Immature natural killer cell (primary cell): ENCODE measurements at regions not wholly inside any gene's neighbourhood (a gene's known extent, or its start where the extent isn't known, plus 50 kb on each side); places are given as distances from the start of the nearest gene placed in this dataset.

Experiments
- DNase-seq, 3 donors: peaks; one replicate each; pipeline ENCODE4 v3.0.0; 2022; ENCODE audit warnings: mixed read lengths in 1 of 3
- H3K27ac Mint-ChIP-seq, 6 donors: one replicate each; pipeline ENCODE4 v1.8.0; 2020; ENCODE audit warnings: mixed read lengths in 6 of 6, mild to moderate bottlenecking in 5 of 6, inconsistent platforms in 4 of 6, moderate library complexity in 3 of 6
- H3K27me3 Mint-ChIP-seq, 3 donors: one replicate each; pipeline ENCODE4 v1.8.0; 2020 to 2021; ENCODE audit warnings: low read depth in 3 of 3, mild to moderate bottlenecking in 3 of 3, mixed read lengths in 3 of 3, moderate library complexity in 3 of 3, inconsistent platforms in 1 of 3
- H3K36me3 Mint-ChIP-seq, 3 donors: one replicate each; pipeline ENCODE4 v1.8.0; 2020; ENCODE audit warnings: mixed read lengths in 3 of 3, inconsistent platforms in 2 of 3, mild to moderate bottlenecking in 2 of 3
- H3K4me1 Mint-ChIP-seq, 2 donors: one replicate each; pipeline ENCODE4 v1.8.0; 2020; ENCODE audit warnings: inconsistent platforms in 2 of 2, mild to moderate bottlenecking in 2 of 2, mixed read lengths in 2 of 2, moderate library complexity in 1 of 2
- H3K4me3 Mint-ChIP-seq, 5 donors: one replicate each; pipeline ENCODE4 v1.8.0; 2020; ENCODE audit warnings: mild to moderate bottlenecking in 5 of 5, mixed read lengths in 5 of 5, inconsistent platforms in 3 of 5, moderate library complexity in 3 of 5
- H3K9me3 Mint-ChIP-seq, 6 donors: one replicate each; pipeline ENCODE4 v1.8.0; 2020; ENCODE audit warnings: mild to moderate bottlenecking in 6 of 6, mixed read lengths in 6 of 6, inconsistent platforms in 4 of 6, moderate library complexity in 3 of 6

DNA sequence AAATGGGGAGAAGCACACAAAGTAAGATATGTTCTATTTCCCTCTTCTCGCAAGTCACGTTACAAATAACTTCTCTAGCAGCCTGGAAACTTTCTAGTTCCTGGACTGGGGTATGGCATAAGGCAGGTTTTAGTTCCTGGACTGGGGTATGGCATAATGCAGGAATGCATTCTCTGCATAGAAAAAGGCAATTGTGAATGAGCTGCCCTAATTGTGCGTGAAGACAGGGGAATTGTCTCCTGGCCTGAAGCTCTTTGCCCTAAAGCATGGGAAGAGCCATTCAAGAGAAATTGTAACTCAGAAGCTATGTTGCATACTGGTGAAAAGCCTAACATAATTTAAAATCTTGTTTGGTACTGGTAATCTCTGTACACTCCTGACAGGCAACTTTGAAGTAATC is 54.3 kb upstream of the CBLB start:
- H3K36me3 Mint-ChIP-seq, result peaks cover 0 to 14% (median 8%) of the 10 kb centered on the region in 3 donors
- no peak overlapping the region for H3K27ac Mint-ChIP-seq
- H3K9me3 Mint-ChIP-seq, result peaks cover 2 to 17% (median 8%) of the 10 kb centered on the region in 6 donors
- no peak for DNase-seq
- peaks cover 0 to 3% (median 2%) of the 10 kb centered on the region in 3 donors for H3K27me3 Mint-ChIP-seq
- H3K4me3 Mint-ChIP-seq, result no peak overlapping the region
- peaks cover 6 to 11% of the 10 kb centered on the region in 2 donors for H3K4me1 Mint-ChIP-seq

DNA sequence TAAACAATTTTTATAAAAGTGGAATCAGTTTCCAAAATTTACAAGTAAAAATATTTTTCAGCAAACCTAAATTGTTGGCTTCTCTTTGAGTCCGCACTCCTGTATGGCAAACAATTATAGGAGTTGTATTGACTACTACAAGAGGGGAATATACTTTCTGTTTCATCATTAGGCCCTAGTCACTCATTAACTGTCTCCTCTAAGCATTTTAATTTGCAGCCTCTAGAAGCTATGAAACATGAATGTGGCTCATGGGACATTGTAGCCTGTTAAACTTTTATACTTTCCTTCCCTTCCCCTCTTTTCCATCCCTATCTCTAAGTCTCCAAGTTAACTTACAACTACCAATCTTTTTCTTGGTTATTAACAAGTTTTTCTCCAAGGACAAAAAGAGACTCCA is 58.9 kb upstream of the CBLB start:
- DNase-seq, result no peak
- Mint-ChIP-seq H3K9me3 (no peaks in the 10 kb centered on the region), H3K4me1 (no peaks in the 10 kb centered on the region), H3K27ac (no peak overlapping the region), H3K4me3 (no peak overlapping the region), H3K36me3 (no peaks in the 10 kb centered on the region), H3K27me3 (peaks cover 0 to 4% (median 3%) of the 10 kb centered on the region in 3 donors)

DNA sequence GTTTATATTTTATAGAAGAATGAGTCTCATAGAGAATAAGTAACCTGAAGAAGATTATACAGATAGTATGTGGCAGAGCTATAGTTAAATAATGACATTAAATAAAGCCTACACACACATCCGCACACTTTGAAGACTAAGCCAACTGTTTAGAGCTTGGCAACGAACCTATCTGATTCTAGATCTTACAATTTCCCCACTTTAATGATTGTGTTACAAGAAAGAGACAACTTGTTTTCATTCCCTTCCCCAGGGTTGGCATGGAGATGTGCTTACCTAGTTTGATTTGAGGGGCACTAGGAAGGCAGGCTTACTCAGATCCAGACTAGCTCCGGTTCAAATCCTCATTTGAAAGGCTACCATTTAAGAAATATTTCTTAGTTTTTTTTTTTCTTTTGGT is 61.9 kb upstream of the CBLB start:
- DNase-seq, result no peak
- H3K4me1 Mint-ChIP-seq, result no peaks in the 10 kb centered on the region
- no peaks in the 10 kb centered on the region for H3K9me3 Mint-ChIP-seq
- no peaks in the 10 kb centered on the region for H3K36me3 Mint-ChIP-seq
- no peak overlapping the region for H3K4me3 Mint-ChIP-seq
- H3K27ac Mint-ChIP-seq, result no peak overlapping the region
- H3K27me3 Mint-ChIP-seq, result peaks cover 0 to 2% (median 0%) of the 10 kb centered on the region in 3 donors

DNA sequence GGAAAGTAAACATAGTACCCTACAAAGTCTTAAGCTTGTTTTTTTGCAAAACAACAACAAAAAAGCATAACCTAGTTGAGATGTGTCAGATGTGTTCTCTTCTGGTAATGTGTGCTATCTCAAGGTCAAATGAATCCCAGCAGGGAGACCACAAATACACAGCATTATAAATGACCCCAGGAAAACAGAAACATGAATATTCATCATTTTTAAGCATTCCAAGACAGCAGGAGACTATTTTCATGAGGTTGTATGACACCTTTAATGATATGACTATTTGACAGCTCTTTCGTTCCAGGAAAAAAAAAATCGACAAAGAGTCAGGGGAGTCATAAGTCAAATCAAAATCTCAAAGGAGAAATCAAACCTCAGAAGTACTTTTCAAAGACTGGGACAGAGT is 62.7 kb upstream of the CBLB start:
- H3K9me3 Mint-ChIP-seq, result no peaks in the 10 kb centered on the region
- H3K36me3 Mint-ChIP-seq, result peaks cover 0 to 3% (median 0%) of the 10 kb centered on the region in 3 donors
- no peak for DNase-seq
- no peak overlapping the region for H3K4me3 Mint-ChIP-seq
- no peak overlapping the region for H3K27ac Mint-ChIP-seq
- no peaks in the 10 kb centered on the region for H3K4me1 Mint-ChIP-seq
- peaks cover 0 to 2% (median 0%) of the 10 kb centered on the region in 3 donors for H3K27me3 Mint-ChIP-seq

DNA sequence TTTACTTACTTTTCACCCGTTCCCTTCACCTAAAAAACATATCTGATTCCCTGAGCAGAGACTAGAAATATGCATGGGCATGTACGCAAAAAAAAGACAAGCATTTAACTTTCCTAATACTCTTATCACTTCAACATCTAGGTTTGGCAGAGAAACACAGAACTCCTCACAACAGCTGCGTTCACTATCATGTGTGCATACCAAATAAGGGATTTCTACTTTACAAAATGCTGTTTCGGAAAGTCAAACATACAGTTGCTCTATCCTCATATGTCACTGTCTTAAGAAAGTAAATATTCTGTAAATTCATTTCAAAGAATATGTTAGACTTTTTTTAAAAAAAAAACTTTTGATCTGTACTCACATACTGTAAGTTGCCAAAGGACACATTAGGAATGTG is 65.1 kb upstream of the CBLB start:
- H3K4me3 Mint-ChIP-seq, result no peak overlapping the region

DNA sequence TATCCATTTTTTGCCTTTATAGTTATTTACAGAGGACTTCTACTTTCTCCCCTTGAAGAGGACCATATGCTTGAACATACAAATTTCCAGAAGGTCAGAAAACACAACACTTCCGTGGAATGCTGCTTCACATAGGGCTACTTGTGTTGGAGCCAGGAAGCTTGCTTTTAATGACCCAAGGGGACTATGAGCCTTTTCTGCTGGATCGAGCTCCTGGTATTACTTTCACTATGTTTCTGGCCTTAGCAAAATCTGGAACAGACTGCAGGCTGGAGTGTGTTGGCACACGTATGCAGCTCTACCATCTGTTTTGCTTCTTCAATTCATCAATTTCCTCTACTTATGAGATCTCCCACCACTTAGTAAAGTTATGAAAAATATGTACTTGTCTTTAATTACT is 69.3 kb upstream of the CBLB start:
- DNase-seq, result no peak
- Mint-ChIP-seq H3K9me3 (no peaks in the 10 kb centered on the region), H3K27me3 (peaks cover 0 to 1% (median 0%) of the 10 kb centered on the region in 3 donors), H3K27ac (no peak overlapping the region), H3K4me3 (no peak overlapping the region), H3K36me3 (peaks cover 0 to 3% (median 0%) of the 10 kb centered on the region in 3 donors), H3K4me1 (no peaks in the 10 kb centered on the region)

More for the DNA sequence above, 65.1 kb upstream of the CBLB start:
- H3K9me3 Mint-ChIP-seq, result no peaks in the 10 kb centered on the region
- peaks cover 0 to 2% (median 1%) of the 10 kb centered on the region in 3 donors for H3K27me3 Mint-ChIP-seq
- no peak overlapping the region for H3K27ac Mint-ChIP-seq
- no peaks in the 10 kb centered on the region for H3K4me1 Mint-ChIP-seq
- no peak for DNase-seq
- peaks cover 0 to 3% (median 0%) of the 10 kb centered on the region in 3 donors for H3K36me3 Mint-ChIP-seq

DNA sequence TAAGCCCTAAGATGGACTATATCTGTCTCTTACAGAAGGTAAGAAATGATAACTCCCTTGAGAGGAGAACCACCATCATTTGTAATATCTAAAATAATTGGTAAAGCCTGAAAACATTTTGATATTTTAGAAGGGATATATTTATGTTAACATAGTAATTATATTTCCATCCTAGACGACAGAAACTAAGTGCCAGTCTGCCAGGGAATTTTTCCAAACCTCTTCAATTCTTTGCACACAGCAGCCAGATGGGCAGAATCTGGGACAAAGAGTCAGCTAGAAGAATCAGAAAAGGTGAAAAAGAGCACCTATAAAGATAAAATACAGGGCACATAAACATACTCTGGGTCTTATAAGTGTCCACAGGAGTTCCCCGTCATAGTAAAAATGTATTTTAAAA is 70.0 kb upstream of the CBLB start:
- Mint-ChIP-seq H3K4me1 (no peaks in the 10 kb centered on the region), H3K36me3 (peaks cover 0 to 3% (median 0%) of the 10 kb centered on the region in 3 donors), H3K27me3 (peaks cover 0 to 1% (median 0%) of the 10 kb centered on the region in 3 donors), H3K9me3 (no peaks in the 10 kb centered on the region), H3K27ac (no peak overlapping the region), H3K4me3 (no peak overlapping the region)
- DNase-seq, result no peak

DNA sequence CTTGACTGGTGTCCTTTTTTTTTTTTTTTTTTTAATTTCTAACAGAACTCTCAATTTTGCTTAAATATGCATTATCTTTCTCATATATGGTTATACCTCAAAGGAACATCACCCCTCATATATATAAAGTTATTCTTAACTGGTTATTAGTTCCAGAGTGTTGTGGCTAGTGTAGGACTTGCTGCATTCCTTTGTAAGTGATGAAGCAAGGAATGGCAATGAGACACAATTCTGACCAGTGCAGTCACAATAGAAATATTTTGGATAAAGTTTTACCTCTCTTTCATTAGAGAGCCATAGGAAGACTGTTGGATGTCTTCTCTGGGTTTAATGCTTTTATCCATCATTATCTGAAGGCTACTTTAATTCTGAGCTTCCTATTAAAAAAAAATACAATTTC is 75.5 kb upstream of the CBLB start:
- Mint-ChIP-seq H3K27me3 (no peaks in the 10 kb centered on the region), H3K36me3 (no peaks in the 10 kb centered on the region), H3K4me1 (no peaks in the 10 kb centered on the region), H3K9me3 (no peaks in the 10 kb centered on the region), H3K4me3 (no peak overlapping the region), H3K27ac (no peak overlapping the region)
- DNase-seq, result no peak

DNA sequence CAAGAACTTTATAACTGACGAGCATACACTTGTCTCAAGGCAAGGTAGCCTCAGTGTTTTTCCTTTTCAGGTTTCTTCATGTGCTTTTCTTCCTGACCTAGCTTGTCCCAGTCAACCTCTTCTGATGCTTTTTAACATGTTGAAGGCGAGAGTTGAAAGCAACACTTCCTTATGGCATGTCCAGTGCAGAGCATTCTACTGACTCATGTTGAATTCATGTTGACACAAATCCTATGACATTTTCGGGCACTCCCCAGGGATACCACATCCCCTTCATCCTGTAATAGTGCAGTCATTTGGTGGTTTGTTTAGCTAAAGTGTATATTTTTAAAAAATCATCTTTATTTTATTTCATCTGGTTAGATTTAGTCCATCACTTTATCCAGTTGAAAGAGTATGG is 75.9 kb upstream of the CBLB start:
- Mint-ChIP-seq H3K27me3 (no peaks in the 10 kb centered on the region), H3K4me1 (no peaks in the 10 kb centered on the region), H3K36me3 (no peaks in the 10 kb centered on the region), H3K27ac (no peak overlapping the region), H3K4me3 (no peak overlapping the region), H3K9me3 (no peaks in the 10 kb centered on the region)
- no peak for DNase-seq

DNA sequence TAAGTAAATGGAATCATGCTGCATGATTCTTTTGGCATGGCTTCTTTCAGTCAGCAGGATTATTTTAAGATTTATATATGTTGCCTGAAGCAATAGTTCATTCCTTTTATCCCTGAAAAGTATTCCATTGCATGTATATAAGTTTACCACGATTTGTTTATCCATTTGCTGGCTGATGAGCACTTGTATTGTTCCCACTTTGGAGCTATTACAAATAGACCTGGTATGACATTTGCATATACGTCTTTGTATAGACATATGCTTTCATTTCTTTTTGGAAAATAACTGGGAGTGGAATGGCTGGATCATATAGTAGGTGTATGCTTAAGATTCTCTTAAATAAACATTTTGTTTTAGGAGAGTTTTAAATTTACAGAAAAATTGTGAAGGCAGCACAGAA is 79.3 kb upstream of the CBLB start:
- Mint-ChIP-seq H3K27ac (no peak overlapping the region), H3K4me3 (no peak overlapping the region), H3K9me3 (no peaks in the 10 kb centered on the region), H3K36me3 (no peaks in the 10 kb centered on the region), H3K4me1 (no peaks in the 10 kb centered on the region), H3K27me3 (no peaks in the 10 kb centered on the region)
- no peak for DNase-seq

DNA sequence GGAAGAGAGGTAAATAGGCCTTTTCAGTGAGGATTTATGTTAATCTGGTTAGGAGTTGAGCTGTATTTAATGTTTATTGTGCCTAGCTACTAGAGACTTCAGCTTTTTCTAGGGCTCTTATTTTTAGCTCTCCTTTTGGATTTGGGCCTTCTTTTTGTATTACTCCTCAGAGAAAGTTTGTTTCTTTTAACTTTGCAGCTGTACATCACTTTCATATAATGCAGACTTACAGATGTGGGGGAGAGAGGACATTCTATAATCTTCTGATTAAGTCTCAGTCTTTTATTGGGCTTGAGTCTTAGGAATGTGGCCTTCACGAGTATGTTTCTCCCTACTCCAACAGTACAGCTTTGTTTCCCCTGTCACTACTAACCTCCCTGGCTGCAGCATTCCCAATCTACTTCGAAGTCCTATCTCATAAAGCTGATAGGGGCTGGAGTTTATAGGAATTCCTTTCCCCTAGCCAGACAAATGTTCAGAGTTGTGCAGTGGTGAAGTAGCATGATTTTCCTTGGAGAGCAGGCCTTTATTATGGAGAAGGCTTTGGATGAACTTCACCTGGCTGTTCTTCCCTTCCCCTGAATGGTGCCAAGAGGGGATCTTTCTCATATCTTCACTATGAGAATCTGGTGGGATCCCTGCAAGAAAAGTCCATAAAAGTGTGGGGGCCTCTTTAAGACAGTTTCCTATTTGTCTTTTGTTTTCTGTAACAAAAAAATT is 82.2 kb upstream of the CBLB start:
- H3K36me3 Mint-ChIP-seq, result no peaks in the 10 kb centered on the region
- no peak for DNase-seq
- H3K9me3 Mint-ChIP-seq, result no peaks in the 10 kb centered on the region
- peaks cover 0 to 1% (median 0%) of the 10 kb centered on the region in 3 donors for H3K27me3 Mint-ChIP-seq
- no peak overlapping the region for H3K27ac Mint-ChIP-seq
- no peaks in the 10 kb centered on the region for H3K4me1 Mint-ChIP-seq
- no peak overlapping the region for H3K4me3 Mint-ChIP-seq

DNA sequence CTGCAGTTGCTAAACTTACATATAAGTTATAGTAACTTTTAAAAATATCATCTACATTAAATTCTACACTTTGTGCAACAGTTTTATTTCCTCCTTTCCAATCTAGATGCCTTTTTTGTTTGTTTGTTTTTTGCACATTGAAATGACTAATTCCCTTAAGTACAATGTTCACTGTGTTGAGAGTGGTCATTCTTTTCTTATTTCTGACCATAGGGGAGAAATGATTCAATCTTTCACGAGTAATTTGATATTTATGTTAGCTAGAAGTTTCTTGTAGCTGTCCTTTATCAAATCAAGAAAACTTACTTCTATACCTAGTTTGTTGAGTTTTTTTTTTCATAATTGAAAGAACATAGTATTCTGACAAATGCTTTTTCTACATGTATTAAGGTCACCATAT is 85.0 kb upstream of the CBLB start:
- no peaks in the 10 kb centered on the region for H3K4me1 Mint-ChIP-seq
- peaks cover 0 to 1% (median 0%) of the 10 kb centered on the region in 3 donors for H3K27me3 Mint-ChIP-seq
- no peaks in the 10 kb centered on the region for H3K9me3 Mint-ChIP-seq
- no peaks in the 10 kb centered on the region for H3K36me3 Mint-ChIP-seq
- no peak overlapping the region for H3K4me3 Mint-ChIP-seq
- no peak for DNase-seq
- H3K27ac Mint-ChIP-seq, result no peak overlapping the region

DNA sequence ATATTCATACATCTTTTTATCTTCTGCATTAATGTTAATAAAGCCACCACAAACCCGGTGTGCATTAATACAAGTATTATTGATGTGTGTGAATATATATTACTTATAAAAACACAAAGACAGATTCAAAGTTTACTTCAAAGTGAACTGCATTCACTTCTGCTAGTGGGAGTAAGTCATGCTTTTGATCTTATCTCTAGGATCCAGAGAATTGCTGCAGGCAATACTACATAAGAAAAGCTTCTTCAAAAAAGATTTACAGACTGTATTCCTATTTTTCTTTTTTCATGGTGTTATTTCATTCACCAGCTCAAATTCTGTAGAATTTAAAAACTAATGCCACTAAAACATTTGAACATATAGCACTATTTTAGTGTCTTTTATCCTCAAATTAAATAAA is 87.5 kb upstream of the CBLB start:
- H3K4me1 Mint-ChIP-seq, result no peaks in the 10 kb centered on the region
- no peak overlapping the region for H3K27ac Mint-ChIP-seq
- peaks cover 0 to 1% (median 0%) of the 10 kb centered on the region in 3 donors for H3K27me3 Mint-ChIP-seq
- peaks cover 0 to 2% (median 0%) of the 10 kb centered on the region in 3 donors for H3K36me3 Mint-ChIP-seq
- no peak for DNase-seq
- no peak overlapping the region for H3K4me3 Mint-ChIP-seq
- H3K9me3 Mint-ChIP-seq, result no peaks in the 10 kb centered on the region

DNA sequence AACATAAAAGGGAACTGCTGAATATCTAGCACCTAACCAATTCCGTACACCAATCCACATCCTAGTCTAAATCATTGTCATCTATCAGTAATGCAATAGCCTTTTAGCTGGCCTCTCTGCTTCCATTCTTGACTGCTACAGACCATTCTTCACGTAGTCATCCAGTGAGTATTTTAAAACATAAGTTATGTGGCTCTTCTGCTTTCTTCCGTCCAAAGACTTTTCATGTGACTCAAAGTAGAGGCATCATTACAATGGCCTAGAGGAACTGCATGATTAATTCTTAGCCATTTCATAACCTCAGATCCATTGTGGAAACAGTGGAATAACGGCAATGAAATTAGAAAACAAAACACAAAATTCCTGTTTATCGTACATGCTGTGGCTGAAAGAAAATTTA is 88.9 kb upstream of the CBLB start:
- H3K27me3 Mint-ChIP-seq, result peaks cover 0 to 1% (median 0%) of the 10 kb centered on the region in 3 donors
- H3K9me3 Mint-ChIP-seq, result no peaks in the 10 kb centered on the region
- no peak overlapping the region for H3K4me3 Mint-ChIP-seq
- no peak overlapping the region for H3K27ac Mint-ChIP-seq
- no peak for DNase-seq
- H3K36me3 Mint-ChIP-seq, result peaks cover 0 to 2% (median 0%) of the 10 kb centered on the region in 3 donors
- H3K4me1 Mint-ChIP-seq, result no peaks in the 10 kb centered on the region
